ENCODE measurements at regions not wholly inside any gene's neighbourhood (a gene's known extent, or its start where the extent isn't known, plus 50 kb on each side); places are given as distances from the start of the nearest gene placed in this dataset.
"Not testable (repeated sequence)": the region's sequence is repeated elsewhere in the genome, so short reads cannot be mapped to it uniquely, and the experiment has no call there.

- no peak for DNase-seq (ENCODE audit: low read depth)
These were observed 263.3 kb upstream of the IL12B start for GRCh38 chr5:159593518-159594073.

- DNase-seq (ENCODE audit: low read depth): not testable (repeated sequence)
These were observed 265.3 kb upstream of the IL12B start for GRCh38 chr5:159595561-159595960.

GRCh38 chr5:159601216-159601615, 270.9 kb upstream of the IL12B start:
- DNase-seq (ENCODE audit: low read depth): no peak

GRCh38 chr5:159602434-159602833, 272.1 kb upstream of the IL12B start:
- DNase-seq (ENCODE audit: low read depth): no peak

GRCh38 chr5:159605585-159605984, 275.3 kb upstream of the IL12B start:
- no peak for DNase-seq (ENCODE audit: low read depth)

- DNase-seq (ENCODE audit: low read depth): no peak
These were observed 279.1 kb upstream of the IL12B start for GRCh38 chr5:159609359-159609758.

- DNase-seq (ENCODE audit: low read depth): no peak
These were observed 280.8 kb upstream of the IL12B start for GRCh38 chr5:159610966-159611579.

GRCh38 chr5:159616952-159617351, 286.7 kb upstream of the IL12B start:
- DNase-seq (ENCODE audit: low read depth): no peak

- DNase-seq (ENCODE audit: low read depth): no peak
These were observed 289.5 kb upstream of the IL12B start for GRCh38 chr5:159619826-159620225.

GRCh38 chr5:159620853-159621540, 290.7 kb upstream of the IL12B start:
- no peak for DNase-seq (ENCODE audit: low read depth)

GRCh38 chr5:159628703-159629102, 287.6 kb upstream of the ADRA1B start:
- no peak for DNase-seq (ENCODE audit: low read depth)

GRCh38 chr5:159629158-159629557, 287.1 kb upstream of the ADRA1B start:
- DNase-seq (ENCODE audit: low read depth): no peak

- no peak for DNase-seq (ENCODE audit: low read depth)
These were observed 285.7 kb upstream of the ADRA1B start for GRCh38 chr5:159630545-159630944.

GRCh38 chr5:159631001-159631400, 285.3 kb upstream of the ADRA1B start:
- no peak for DNase-seq (ENCODE audit: low read depth)

GRCh38 chr5:159632866-159633265, 283.4 kb upstream of the ADRA1B start:
- no peak for DNase-seq (ENCODE audit: low read depth)

GRCh38 chr5:159638481-159638880, 277.8 kb upstream of the ADRA1B start:
- no peak for DNase-seq (ENCODE audit: low read depth)

- DNase-seq (ENCODE audit: low read depth): no peak
These were observed 277.2 kb upstream of the ADRA1B start for GRCh38 chr5:159638954-159639559.

GRCh38 chr5:159639590-159639989, 276.7 kb upstream of the ADRA1B start:
- no peak for DNase-seq (ENCODE audit: low read depth)

- DNase-seq (ENCODE audit: low read depth): no peak
These were observed 275.8 kb upstream of the ADRA1B start for GRCh38 chr5:159640446-159640845.

- no peak for DNase-seq (ENCODE audit: low read depth)
These were observed 275.4 kb upstream of the ADRA1B start for GRCh38 chr5:159640921-159641320.

- no peak for DNase-seq (ENCODE audit: low read depth)
These were observed 274.8 kb upstream of the ADRA1B start for GRCh38 chr5:159641371-159642039.

GRCh38 chr5:159642379-159642778, 273.9 kb upstream of the ADRA1B start:
- DNase-seq (ENCODE audit: low read depth): no peak

- DNase-seq (ENCODE audit: low read depth): no peak
These were observed 272.2 kb upstream of the ADRA1B start for GRCh38 chr5:159644053-159644452.
